ENCODE measurements at regions not wholly inside any gene's neighbourhood (a gene's known extent, or its start where the extent isn't known, plus 50 kb on each side); places are given as distances from the start of the nearest gene placed in this dataset.

DNA sequence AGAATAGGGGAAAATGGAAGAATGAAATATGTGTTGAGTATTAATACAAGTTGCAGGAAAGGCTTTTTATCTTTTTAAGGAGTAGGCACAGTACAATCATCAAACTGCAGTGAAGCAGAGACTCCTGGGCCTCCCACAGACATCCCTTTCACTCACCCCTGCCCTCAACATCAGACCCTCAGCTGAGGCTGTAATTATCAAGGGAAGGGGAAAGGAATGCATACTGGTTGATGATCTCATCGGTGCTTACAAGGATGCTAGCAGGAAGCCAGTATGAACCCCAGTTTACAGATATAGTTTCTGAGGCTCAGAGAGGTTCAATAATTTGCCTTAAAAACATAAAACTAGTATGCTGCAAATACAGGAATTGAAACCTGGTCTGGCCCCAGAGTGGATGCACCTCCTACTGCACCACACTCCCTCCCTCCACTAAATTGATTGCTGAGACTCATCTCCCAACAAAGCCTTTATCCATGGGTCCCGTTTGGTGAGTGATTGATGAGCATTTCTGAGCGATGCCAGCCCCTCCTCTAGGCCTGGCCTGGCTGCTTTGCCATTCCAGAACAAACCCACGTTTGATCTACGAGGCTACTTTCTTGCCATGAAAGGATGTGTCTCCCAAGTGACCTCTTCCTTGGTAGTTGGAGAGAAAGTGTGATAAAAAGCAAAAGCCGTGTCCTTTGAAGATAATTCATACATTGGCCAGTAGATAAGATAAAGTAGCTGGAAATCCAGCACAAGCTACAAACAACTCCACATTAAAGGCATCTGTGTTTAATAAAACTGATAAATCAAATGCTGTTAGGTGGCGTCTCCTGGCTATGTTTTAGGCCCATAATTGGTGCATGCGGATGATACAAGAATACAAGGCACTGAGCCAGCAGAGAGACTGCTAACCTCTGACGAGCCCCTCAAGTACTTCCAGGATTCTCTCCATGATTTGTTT is 233.9 kb upstream of the CAMK1G start:
- H3K9me2 ChIP-seq (ENCODE audit: insufficient read depth) = no peaks in the 10 kb centered on the region
- 30 to 35% methylated on average over 9 of the region's 9 CpGs for WGBS, 2 experiments (ENCODE audit: low coverage in 1 of 2, low lambda C conversion rate in 2 of 2, missing lambda C conversion rate in 2 of 2)
- H2AFZ ChIP-seq = peak overlapping the region; percentile 40; the same call in 1 of the 2 replicates
- H3K9me3 ChIP-seq (ENCODE audit: low read depth) = no peaks in the 10 kb centered on the region
- peaks cover 7% of the 10 kb centered on the region for H3K4me1 ChIP-seq (ENCODE audit: insufficient read depth)
- no peaks in the 10 kb centered on the region for H4K20me1 ChIP-seq (ENCODE audit: insufficient read depth)
- TF ChIP-seq EZH2phosphoT487 (IDR thresholded peaks at IDR 0.05; ENCODE audit: insufficient read depth, low read depth) (no peak), EZH2 (IDR thresholded peaks at IDR 0.05; ENCODE audit: insufficient read depth, poor library complexity, severe bottlenecking) (no peak)
- H3K79me2 ChIP-seq (ENCODE audit: insufficient read depth) = no peaks in the 10 kb centered on the region
- no peaks in the 10 kb centered on the region for H3K27me3 ChIP-seq (replicated peaks; ENCODE audit: insufficient read depth)
- no peaks in the 10 kb centered on the region for H3K36me3 ChIP-seq (ENCODE audit: low read depth)
- no peak overlapping the region for H3K4me2 ChIP-seq (ENCODE audit: unreplicated experiment)
- no peak overlapping the region for H3K27ac ChIP-seq
- DNase-seq = peak; percentile 45
- in situ Hi-C loops (cut with MboI) = no loop called here
- H3K4me3 ChIP-seq = no peak overlapping the region
- H3F3A ChIP-seq (ENCODE audit: insufficient read depth) = no peaks in the 10 kb centered on the region
- no peak overlapping the region for H3K9ac ChIP-seq

DNA sequence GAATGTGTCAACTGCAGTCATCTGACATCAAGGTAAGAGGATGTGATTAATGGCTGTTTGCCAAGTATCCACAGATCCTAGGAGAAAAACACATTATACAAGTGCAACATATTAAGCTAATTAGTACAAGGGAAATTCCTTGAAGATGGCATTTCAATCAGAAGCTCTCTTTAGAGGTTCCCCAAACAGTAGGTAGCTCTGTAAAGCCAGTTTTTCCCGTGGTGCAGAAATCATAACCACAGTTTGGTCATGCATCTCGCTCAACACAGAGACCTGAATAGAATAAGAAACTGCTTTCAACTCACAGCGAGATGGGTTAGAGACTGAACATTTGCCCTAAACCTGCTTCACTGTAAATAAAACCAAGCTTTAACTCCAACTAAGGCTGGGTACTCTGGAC is 230.5 kb upstream of the CAMK1G start:
- H3K9ac ChIP-seq = no peak overlapping the region

DNA sequence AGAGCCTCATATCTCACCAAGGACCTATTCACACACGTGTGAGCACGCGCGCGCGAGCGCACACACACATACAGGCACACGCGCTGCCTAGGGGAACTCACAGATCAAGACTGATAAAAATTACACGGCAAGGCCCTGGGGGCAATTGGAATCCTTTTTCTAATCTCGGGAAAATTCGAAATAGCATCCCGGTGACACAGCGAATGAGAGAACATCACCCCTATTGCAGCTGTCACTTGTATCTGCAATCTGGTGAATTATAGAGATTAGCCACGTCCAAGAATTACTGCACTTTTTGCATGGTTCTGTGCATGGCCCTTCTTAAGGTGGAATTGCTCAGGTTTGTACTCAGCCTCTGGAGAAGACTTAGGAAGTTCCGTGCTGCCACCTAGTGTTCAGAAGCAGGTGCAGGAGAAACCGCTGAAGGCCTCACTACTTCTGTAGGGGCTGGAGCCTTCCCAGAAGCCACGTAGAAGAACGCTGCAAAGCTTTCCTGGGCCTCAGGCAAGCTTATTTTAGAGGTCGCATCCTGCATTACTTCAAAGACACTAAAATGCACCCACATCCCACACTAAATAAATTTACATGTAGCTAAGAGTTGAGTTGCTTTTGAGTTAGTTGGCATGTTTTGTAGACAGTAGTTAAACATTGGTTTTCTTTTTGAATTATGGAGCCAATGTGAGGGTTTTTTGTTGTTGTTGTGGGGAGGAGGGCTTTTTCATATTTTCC is 229.2 kb upstream of the CAMK1G start:
- H3K36me3 ChIP-seq (ENCODE audit: low read depth) = no peaks in the 10 kb centered on the region
- no peaks in the 10 kb centered on the region for H3K9me2 ChIP-seq (ENCODE audit: insufficient read depth)
- H3K4me3 ChIP-seq = no peak overlapping the region
- 53 to 55% methylated on average over 20 of the region's 20 CpGs for WGBS, 2 experiments (ENCODE audit: low coverage in 1 of 2, low lambda C conversion rate in 2 of 2, missing lambda C conversion rate in 2 of 2)
- DNase-seq = peak; percentile 93
- no peaks in the 10 kb centered on the region for H3F3A ChIP-seq (ENCODE audit: insufficient read depth)
- H3K27ac ChIP-seq = no peak overlapping the region
- no peaks in the 10 kb centered on the region for H3K27me3 ChIP-seq (replicated peaks; ENCODE audit: insufficient read depth)
- H3K4me1 ChIP-seq (ENCODE audit: insufficient read depth) = peaks cover 5% of the 10 kb centered on the region
- no peak for TF ChIP-seq EZH2phosphoT487 (IDR thresholded peaks at IDR 0.05; ENCODE audit: insufficient read depth, low read depth)
- TF ChIP-seq EZH2 (IDR thresholded peaks at IDR 0.05; ENCODE audit: insufficient read depth, poor library complexity, severe bottlenecking) = no peak
- in situ Hi-C loops (cut with MboI) = no loop called here
- H3K79me2 ChIP-seq (ENCODE audit: insufficient read depth) = no peaks in the 10 kb centered on the region
- H3K9ac ChIP-seq = no peak overlapping the region
- no peaks in the 10 kb centered on the region for H3K9me3 ChIP-seq (ENCODE audit: low read depth)
- peak overlapping the region; percentile 62 for H2AFZ ChIP-seq
- no peaks in the 10 kb centered on the region for H4K20me1 ChIP-seq (ENCODE audit: insufficient read depth)
- no peak overlapping the region for H3K4me2 ChIP-seq (ENCODE audit: unreplicated experiment)

More for the DNA sequence above, 230.5 kb upstream of the CAMK1G start:
- Histone ChIP-seq H3K27me3 (replicated peaks; ENCODE audit: insufficient read depth) (no peaks in the 10 kb centered on the region), H3K4me3 (no peak overlapping the region), H3K9me2 (ENCODE audit: insufficient read depth) (no peaks in the 10 kb centered on the region), H3K27ac (no peak overlapping the region), H3K9me3 (ENCODE audit: low read depth) (no peaks in the 10 kb centered on the region), H3K4me2 (ENCODE audit: unreplicated experiment) (no peak overlapping the region), H3K36me3 (ENCODE audit: low read depth) (no peaks in the 10 kb centered on the region), H4K20me1 (ENCODE audit: insufficient read depth) (no peaks in the 10 kb centered on the region), H2AFZ (no peak overlapping the region), H3K79me2 (ENCODE audit: insufficient read depth) (no peaks in the 10 kb centered on the region), H3K4me1 (ENCODE audit: insufficient read depth) (peaks cover 7% of the 10 kb centered on the region), H3F3A (ENCODE audit: insufficient read depth) (no peaks in the 10 kb centered on the region)
- in situ Hi-C loops (cut with MboI) = no loop called here
- 91 to 96% methylated on average over 3 of the region's 3 CpGs for WGBS, 2 experiments (ENCODE audit: low coverage in 1 of 2, low lambda C conversion rate in 2 of 2, missing lambda C conversion rate in 2 of 2)
- no peak for DNase-seq
- TF ChIP-seq EZH2phosphoT487 (IDR thresholded peaks at IDR 0.05; ENCODE audit: insufficient read depth, low read depth) (no peak), EZH2 (IDR thresholded peaks at IDR 0.05; ENCODE audit: insufficient read depth, poor library complexity, severe bottlenecking) (no peak)

DNA sequence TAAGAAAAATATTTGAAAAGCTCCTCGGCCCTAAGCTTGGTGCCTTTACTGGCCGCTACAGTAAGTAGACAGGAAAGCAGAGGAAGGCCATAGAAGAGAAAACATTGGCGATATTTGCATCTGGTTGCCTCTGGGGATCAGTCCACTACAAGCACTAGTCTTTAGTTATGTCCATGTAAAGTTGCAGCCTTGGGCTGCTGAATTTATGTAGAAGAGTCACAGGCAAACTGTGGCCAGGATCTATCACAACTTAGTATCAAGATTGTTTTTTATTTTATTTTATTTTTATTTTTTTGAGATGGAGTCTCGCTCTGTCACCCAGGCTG is 228.7 kb upstream of the CAMK1G start:
- Histone ChIP-seq H3F3A (ENCODE audit: insufficient read depth) (no peaks in the 10 kb centered on the region), H3K79me2 (ENCODE audit: insufficient read depth) (no peaks in the 10 kb centered on the region), H3K36me3 (ENCODE audit: low read depth) (no peaks in the 10 kb centered on the region), H3K9me3 (ENCODE audit: low read depth) (no peaks in the 10 kb centered on the region), H3K4me2 (ENCODE audit: unreplicated experiment) (no peak overlapping the region), H3K4me3 (no peak overlapping the region), H3K9me2 (ENCODE audit: insufficient read depth) (no peaks in the 10 kb centered on the region), H2AFZ (no peak overlapping the region), H3K9ac (no peak overlapping the region), H3K27ac (no peak overlapping the region), H3K4me1 (ENCODE audit: insufficient read depth) (no peaks in the 10 kb centered on the region), H3K27me3 (replicated peaks; ENCODE audit: insufficient read depth) (no peaks in the 10 kb centered on the region), H4K20me1 (ENCODE audit: insufficient read depth) (no peaks in the 10 kb centered on the region)
- no peak for DNase-seq
- TF ChIP-seq EZH2phosphoT487 (IDR thresholded peaks at IDR 0.05; ENCODE audit: insufficient read depth, low read depth) = no peak
- no peak for TF ChIP-seq EZH2 (IDR thresholded peaks at IDR 0.05; ENCODE audit: insufficient read depth, poor library complexity, severe bottlenecking)
- in situ Hi-C loops (cut with MboI) = no loop called here
- 80 to 81% methylated on average over 4 of the region's 4 CpGs for WGBS, 2 experiments (ENCODE audit: low coverage in 1 of 2, low lambda C conversion rate in 2 of 2, missing lambda C conversion rate in 2 of 2)
